Coronary artery (tissue), 2 donors: ENCODE measurements at regions not wholly inside any gene's neighbourhood (a gene's known extent, or its start where the extent isn't known, plus 50 kb on each side); places are given as distances from the start of the nearest gene placed in this dataset.

Source experiments
- DNase-seq: peaks from one replicate; pipeline ENCODE4 v3.0.0-alpha.2; 2017; ENCODE audit warnings: low spot score
- H3K27ac ChIP-seq, 2 donors: fragments of 200-600 bp; sonication (generic); one replicate each; pipeline ENCODE4 v1.5.1; 2016 to 2019
- H3K4me3 ChIP-seq: fragments of 200-600 bp; sonication (generic); 2 replicates; pipeline ENCODE4 v1.5.1; 2016; ENCODE audit warnings: mild to moderate bottlenecking, moderate library complexity
- TF ChIP-seq, protein P1 (sequence below): fragments of 200-600 bp; sonication (generic); IDR thresholded peaks from one replicate; pipeline ENCODE4 v1.5.1; 2019; ENCODE audit warnings: antibody characterized with exemption

DNA sequence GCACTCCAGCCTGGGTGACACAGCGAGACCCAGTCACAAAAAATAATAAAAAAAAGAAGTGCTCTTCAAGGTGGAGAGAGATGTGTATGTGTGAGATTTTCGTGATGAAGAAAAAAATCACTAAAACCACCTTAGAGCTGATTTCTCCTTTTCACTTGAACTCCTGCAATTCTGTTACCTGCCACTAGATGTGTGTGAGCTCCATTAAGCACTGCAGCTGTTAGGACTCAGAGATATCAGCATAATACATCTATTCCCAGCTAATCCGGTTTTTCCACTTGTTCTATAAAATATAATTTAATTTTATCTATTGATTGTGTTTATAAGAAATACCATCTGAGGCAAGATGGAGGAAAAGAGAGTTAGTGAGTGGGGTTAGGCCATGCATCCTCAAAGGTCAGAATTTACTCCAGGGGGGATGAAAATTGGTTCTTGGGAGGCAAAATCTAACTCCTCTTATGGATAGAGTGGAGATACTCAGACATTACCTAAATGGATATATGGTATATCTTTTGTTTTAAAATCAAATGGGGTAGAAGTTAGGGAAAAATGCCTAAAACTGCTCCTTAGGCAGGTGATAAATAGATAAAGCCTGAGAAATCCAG, 152.7 kb downstream of the IL20RB start:
- DNase-seq: no peak
- H3K4me3 ChIP-seq: no peak overlapping the region
- no peak overlapping the region for H3K27ac ChIP-seq
- TF ChIP-seq, protein P1, sequence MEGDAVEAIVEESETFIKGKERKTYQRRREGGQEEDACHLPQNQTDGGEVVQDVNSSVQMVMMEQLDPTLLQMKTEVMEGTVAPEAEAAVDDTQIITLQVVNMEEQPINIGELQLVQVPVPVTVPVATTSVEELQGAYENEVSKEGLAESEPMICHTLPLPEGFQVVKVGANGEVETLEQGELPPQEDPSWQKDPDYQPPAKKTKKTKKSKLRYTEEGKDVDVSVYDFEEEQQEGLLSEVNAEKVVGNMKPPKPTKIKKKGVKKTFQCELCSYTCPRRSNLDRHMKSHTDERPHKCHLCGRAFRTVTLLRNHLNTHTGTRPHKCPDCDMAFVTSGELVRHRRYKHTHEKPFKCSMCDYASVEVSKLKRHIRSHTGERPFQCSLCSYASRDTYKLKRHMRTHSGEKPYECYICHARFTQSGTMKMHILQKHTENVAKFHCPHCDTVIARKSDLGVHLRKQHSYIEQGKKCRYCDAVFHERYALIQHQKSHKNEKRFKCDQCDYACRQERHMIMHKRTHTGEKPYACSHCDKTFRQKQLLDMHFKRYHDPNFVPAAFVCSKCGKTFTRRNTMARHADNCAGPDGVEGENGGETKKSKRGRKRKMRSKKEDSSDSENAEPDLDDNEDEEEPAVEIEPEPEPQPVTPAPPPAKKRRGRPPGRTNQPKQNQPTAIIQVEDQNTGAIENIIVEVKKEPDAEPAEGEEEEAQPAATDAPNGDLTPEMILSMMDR: peak; percentile 46

DNA sequence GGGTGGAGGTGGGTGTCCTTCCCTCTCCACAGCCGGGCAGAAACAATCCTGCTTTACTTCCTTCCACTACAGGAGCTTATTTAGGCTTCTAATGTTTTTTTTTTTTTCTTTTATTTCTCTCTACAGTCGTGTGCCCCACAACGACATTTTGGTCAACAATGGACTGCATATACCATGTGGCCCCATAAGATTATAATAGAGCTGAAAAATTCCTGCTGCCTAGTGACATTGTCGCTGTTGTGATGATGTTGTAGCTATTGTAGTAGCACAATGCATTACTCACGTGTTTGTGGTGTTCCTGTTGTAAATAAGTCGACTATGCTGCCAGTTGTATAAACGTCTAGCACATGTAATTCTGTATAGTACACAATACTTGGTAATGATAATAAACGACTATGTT, 153.7 kb downstream of the IL20RB start:
- no peak for DNase-seq

DNA sequence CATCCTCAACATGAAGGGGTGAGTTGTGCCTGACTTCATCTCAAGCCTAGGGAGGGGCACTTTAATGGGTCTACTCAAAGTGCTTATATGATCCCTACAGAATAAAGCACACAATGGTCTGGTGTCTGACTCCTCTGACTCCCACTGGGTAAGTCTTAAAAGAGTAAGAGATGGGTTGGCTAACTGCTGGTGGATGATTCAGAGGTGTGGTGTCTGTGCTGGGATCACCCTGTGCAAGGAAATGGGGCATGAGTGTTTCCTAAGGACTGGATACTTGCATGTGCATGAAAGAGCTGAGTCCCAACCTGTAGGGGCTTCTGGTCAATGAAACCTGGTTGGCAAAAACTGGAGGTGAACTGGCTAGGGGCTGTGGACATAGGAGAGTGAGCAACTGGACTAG, 158.8 kb downstream of the IL20RB start:
- no peak for DNase-seq
- Histone ChIP-seq H3K27ac (no peak overlapping the region), H3K4me3 (no peak overlapping the region)
- TF ChIP-seq, protein P1: no peak

More for the DNA sequence above, 153.7 kb downstream of the IL20RB start:
- Histone ChIP-seq H3K27ac (no peak overlapping the region), H3K4me3 (no peak overlapping the region)
- TF ChIP-seq, protein P1: no peak

DNA sequence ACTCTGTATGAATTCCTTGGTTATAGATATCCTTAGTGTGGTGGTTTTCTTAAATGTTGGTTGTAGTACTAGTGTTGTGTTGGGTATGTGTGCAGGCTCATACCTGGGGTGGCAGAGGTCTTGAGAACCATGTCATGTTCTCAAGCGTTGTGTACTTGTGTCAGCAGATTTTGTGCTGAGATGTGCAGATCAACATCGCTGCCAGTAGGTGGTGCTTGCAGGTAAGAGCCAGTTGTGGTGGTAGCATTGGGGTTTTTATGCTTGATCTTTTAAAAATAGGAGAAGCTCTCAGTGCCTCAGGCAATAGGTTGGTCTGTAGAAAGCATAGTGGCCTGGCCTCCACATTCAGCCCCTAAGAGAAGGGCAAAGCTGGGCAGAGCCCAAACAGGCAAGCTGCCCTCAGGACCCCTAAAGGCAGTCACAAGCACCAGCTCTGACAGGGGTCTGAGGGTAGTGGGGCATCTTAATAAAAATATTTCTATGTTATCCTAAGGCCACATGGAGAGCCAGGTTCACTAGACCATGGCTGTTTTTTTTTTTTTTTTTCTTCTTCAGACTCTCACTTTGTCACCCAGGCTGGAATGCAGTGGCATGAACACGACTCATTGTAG, 164.0 kb downstream of the IL20RB start:
- no peak overlapping the region for H3K27ac ChIP-seq
- H3K4me3 ChIP-seq: no peak overlapping the region
- TF ChIP-seq, protein P1: no peak
- no peak for DNase-seq

DNA sequence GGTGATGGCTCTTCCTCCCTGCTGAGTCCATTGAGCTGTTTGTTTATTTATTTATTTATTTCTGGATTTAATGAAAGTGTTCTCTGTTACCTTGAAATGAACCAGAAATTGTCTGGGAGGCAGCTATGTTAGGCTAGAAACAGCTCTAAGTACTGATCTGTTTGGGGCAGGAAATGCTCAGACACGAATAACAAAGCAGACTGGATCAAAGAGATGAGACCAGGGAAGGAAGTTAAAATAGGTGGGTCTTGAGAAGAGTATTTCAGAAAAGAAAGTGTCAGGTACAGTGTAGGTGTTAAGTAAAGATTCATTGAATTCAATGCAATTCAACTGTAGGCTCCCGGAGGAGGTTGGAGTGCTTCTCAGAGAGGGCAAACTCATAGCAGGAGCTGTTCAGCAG, 173.3 kb downstream of the IL20RB start:
- no peak for DNase-seq
- Histone ChIP-seq H3K4me3 (no peak overlapping the region), H3K27ac (no peak overlapping the region)
- TF ChIP-seq, protein P1: no peak

DNA sequence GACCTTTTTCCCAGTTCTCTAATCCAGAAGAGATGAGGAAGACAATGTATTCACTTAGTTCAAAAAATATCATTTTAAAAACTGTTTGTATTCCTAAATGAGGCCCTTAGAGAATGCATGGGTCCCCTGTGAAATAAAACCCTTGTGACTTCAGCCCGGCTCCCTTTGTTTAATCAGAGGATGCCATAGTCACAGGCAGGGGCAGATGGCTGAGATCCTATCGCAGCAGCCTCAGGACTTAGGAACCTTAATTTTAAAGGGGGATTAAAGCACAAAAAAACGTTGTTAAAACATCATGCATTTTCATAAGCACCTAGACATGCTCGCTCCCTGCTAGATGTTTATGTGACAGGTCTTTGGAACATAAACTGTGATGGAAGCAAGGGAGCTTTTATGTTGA, 176.6 kb downstream of the IL20RB start:
- TF ChIP-seq, protein P1: no peak
- Histone ChIP-seq H3K4me3 (no peak overlapping the region), H3K27ac (no peak overlapping the region)
- no peak for DNase-seq

DNA sequence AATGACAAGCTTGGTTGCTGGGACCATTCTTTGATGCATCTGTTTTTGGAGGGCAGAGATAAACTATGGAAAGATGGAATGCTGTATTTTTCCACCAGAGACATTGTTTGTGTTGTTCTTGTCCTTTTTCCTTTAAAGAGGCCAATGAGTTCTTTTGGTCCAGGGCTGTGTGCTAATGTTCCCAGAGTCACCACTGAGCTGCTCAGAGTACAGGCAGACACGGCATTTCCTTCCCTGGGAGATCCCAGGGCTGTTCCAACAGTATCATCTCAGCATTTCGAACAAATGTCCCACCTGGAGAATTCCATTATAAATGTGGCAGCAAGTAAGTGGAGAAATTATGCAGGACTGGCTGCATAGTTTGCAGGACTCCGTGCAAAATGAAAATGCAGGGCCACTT, 190.6 kb downstream of the IL20RB start:
- no peak for DNase-seq
- TF ChIP-seq, protein P1: no peak
- H3K4me3 ChIP-seq: no peak overlapping the region

More for the DNA sequence above, 190.6 kb downstream of the IL20RB start:
- H3K27ac ChIP-seq: no peak overlapping the region
